Activated T-cell treated with anti-CD3 and anti-CD28 coated beads, Interleukin-2, amount 50 U/mL, for 72 hours (primary cell): ENCODE measurements at regions not wholly inside any gene's neighbourhood (a gene's known extent, or its start where the extent isn't known, plus 50 kb on each side); places are given as distances from the start of the nearest gene placed in this dataset.

ENCODE experiments used
- ATAC-seq, 2 donors: fragments of 150-1000 bp; cut with Tn5 transposase; replicated peaks in 1 of 2; 2 replicates each; pipeline ENCODE4 v1.10.0; 2021; ENCODE audit warnings: moderate library complexity in 2 of 2, mild to moderate bottlenecking in 1 of 2
- DNase-seq, 2 donors: peaks; one replicate each; pipeline ENCODE4 v3.0.0; 2021 to 2022; ENCODE audit warnings: mixed read lengths in 1 of 2
- H3K27ac Mint-ChIP-seq: one replicate; pipeline ENCODE4 v1.8.0; 2022; ENCODE audit warnings: mild to moderate bottlenecking, moderate library complexity, mixed read lengths
- H3K27me3 Mint-ChIP-seq: one replicate; pipeline ENCODE4 v1.8.0; 2022; ENCODE audit warnings: low read depth, mixed read lengths
- H3K36me3 Mint-ChIP-seq, 2 donors: one replicate each; pipeline ENCODE4 v1.8.0; 2022; ENCODE audit warnings: mixed read lengths in 2 of 2, mild to moderate bottlenecking in 1 of 2; ENCODE audit not compliant: insufficient read depth in 2 of 2
- H3K4me1 Mint-ChIP-seq: one replicate; pipeline ENCODE4 v1.8.0; 2022; ENCODE audit warnings: low read depth, mixed read lengths
- H3K4me3 Mint-ChIP-seq, 2 donors: one replicate each; pipeline ENCODE4 v1.8.0; 2022; ENCODE audit warnings: mild to moderate bottlenecking in 2 of 2, mixed read lengths in 2 of 2, moderate library complexity in 2 of 2
- H3K9me3 Mint-ChIP-seq, 2 donors: one replicate each; pipeline ENCODE4 v1.8.0; 2022; ENCODE audit warnings: mixed read lengths in 2 of 2

- no peak overlapping the region for H3K4me3 Mint-ChIP-seq
- H3K27ac Mint-ChIP-seq, result no peak overlapping the region
- peaks cover 5% of the 10 kb centered on the region for H3K27me3 Mint-ChIP-seq
- ATAC-seq (no peak), DNase-seq (no peak)
- no peaks in the 10 kb centered on the region for H3K9me3 Mint-ChIP-seq
- H3K4me1 Mint-ChIP-seq, result no peaks in the 10 kb centered on the region
- no peaks in the 10 kb centered on the region for H3K36me3 Mint-ChIP-seq
Observed at GRCh38 chr10:120368338-120368737, 88.7 kb upstream of the PLPP4 start.

- no peak for ATAC-seq
- peaks cover 5% of the 10 kb centered on the region for H3K27me3 Mint-ChIP-seq
- H3K27ac Mint-ChIP-seq, result no peak overlapping the region
- H3K4me1 Mint-ChIP-seq, result no peaks in the 10 kb centered on the region
- H3K36me3 Mint-ChIP-seq, result no peaks in the 10 kb centered on the region
- no peaks in the 10 kb centered on the region for H3K9me3 Mint-ChIP-seq
- no peak for DNase-seq
- no peak overlapping the region for H3K4me3 Mint-ChIP-seq
Observed at GRCh38 chr10:120368927-120369326, 88.1 kb upstream of the PLPP4 start.

- no peak overlapping the region for H3K4me3 Mint-ChIP-seq
- no peak overlapping the region for H3K27ac Mint-ChIP-seq
- no peak for ATAC-seq
- H3K27me3 Mint-ChIP-seq, result peaks cover 5% of the 10 kb centered on the region
- no peaks in the 10 kb centered on the region for H3K36me3 Mint-ChIP-seq
- H3K9me3 Mint-ChIP-seq, result no peaks in the 10 kb centered on the region
- DNase-seq, result no peak
- no peaks in the 10 kb centered on the region for H3K4me1 Mint-ChIP-seq
Observed at GRCh38 chr10:120369856-120370276, 87.2 kb upstream of the PLPP4 start.

- no peak for ATAC-seq
- H3K4me1 Mint-ChIP-seq, result no peaks in the 10 kb centered on the region
- no peak overlapping the region for H3K4me3 Mint-ChIP-seq
- H3K27me3 Mint-ChIP-seq, result peaks cover 5% of the 10 kb centered on the region
- DNase-seq, result no peak
- no peaks in the 10 kb centered on the region for H3K36me3 Mint-ChIP-seq
- H3K27ac Mint-ChIP-seq, result no peak overlapping the region
- H3K9me3 Mint-ChIP-seq, result no peaks in the 10 kb centered on the region
Observed at GRCh38 chr10:120371856-120372255, 85.2 kb upstream of the PLPP4 start.

- H3K4me1 Mint-ChIP-seq, result no peaks in the 10 kb centered on the region
- peaks cover 5% of the 10 kb centered on the region for H3K27me3 Mint-ChIP-seq
- no peaks in the 10 kb centered on the region for H3K9me3 Mint-ChIP-seq
- no peak overlapping the region for H3K27ac Mint-ChIP-seq
- H3K4me3 Mint-ChIP-seq, result no peak overlapping the region
- DNase-seq (no peak), ATAC-seq (no peak)
- no peaks in the 10 kb centered on the region for H3K36me3 Mint-ChIP-seq
Observed at GRCh38 chr10:120372917-120373316, 84.1 kb upstream of the PLPP4 start.

- Mint-ChIP-seq H3K27me3 (peaks cover 5% of the 10 kb centered on the region), H3K4me1 (no peaks in the 10 kb centered on the region), H3K9me3 (peaks cover 0 to 1% of the 10 kb centered on the region in 2 donors), H3K36me3 (no peaks in the 10 kb centered on the region), H3K27ac (no peak overlapping the region), H3K4me3 (no peak overlapping the region)
- DNase-seq (no peak), ATAC-seq (no peak)
Observed at GRCh38 chr10:120375666-120376065, 81.4 kb upstream of the PLPP4 start.

GRCh38 chr10:120381931-120382330, 75.1 kb upstream of the PLPP4 start:
- Mint-ChIP-seq H3K4me3 (no peak overlapping the region), H3K27ac (no peak overlapping the region)

GRCh38 chr10:120382360-120382759, 74.7 kb upstream of the PLPP4 start:
- H3K9me3 Mint-ChIP-seq, result peaks cover 0 to 1% of the 10 kb centered on the region in 2 donors
- peaks cover 5% of the 10 kb centered on the region for H3K27me3 Mint-ChIP-seq
- no peak for DNase-seq
- ATAC-seq, result no peak
- no peaks in the 10 kb centered on the region for H3K36me3 Mint-ChIP-seq
- no peak overlapping the region for H3K27ac Mint-ChIP-seq
- no peak overlapping the region for H3K4me3 Mint-ChIP-seq
- no peaks in the 10 kb centered on the region for H3K4me1 Mint-ChIP-seq

More at GRCh38 chr10:120381931-120382330, 75.1 kb upstream of the PLPP4 start:
- Mint-ChIP-seq H3K9me3 (peaks cover 0 to 1% of the 10 kb centered on the region in 2 donors), H3K27me3 (peaks cover 5% of the 10 kb centered on the region), H3K4me1 (no peaks in the 10 kb centered on the region), H3K36me3 (no peaks in the 10 kb centered on the region)
- DNase-seq (no peak), ATAC-seq (no peak)

GRCh38 chr10:120385992-120386391, 71.0 kb upstream of the PLPP4 start:
- H3K27me3 Mint-ChIP-seq, result peaks cover 5% of the 10 kb centered on the region
- H3K36me3 Mint-ChIP-seq, result no peaks in the 10 kb centered on the region
- no peak for ATAC-seq
- H3K4me1 Mint-ChIP-seq, result no peaks in the 10 kb centered on the region
- H3K27ac Mint-ChIP-seq, result no peak overlapping the region
- H3K9me3 Mint-ChIP-seq, result peaks cover 0 to 4% of the 10 kb centered on the region in 2 donors
- no peak overlapping the region for H3K4me3 Mint-ChIP-seq
- DNase-seq, result no peak

- DNase-seq, result no peak
- Mint-ChIP-seq H3K27ac (no peak overlapping the region), H3K27me3 (peaks cover 5% of the 10 kb centered on the region), H3K36me3 (no peaks in the 10 kb centered on the region), H3K4me1 (no peaks in the 10 kb centered on the region), H3K9me3 (peaks cover 0 to 4% of the 10 kb centered on the region in 2 donors), H3K4me3 (no peak overlapping the region)
- ATAC-seq, result no peak
Observed at GRCh38 chr10:120386896-120387295, 70.1 kb upstream of the PLPP4 start.

- no peak for DNase-seq
- no peak for ATAC-seq
- Mint-ChIP-seq H3K36me3 (no peaks in the 10 kb centered on the region), H3K9me3 (peaks cover 0 to 4% of the 10 kb centered on the region in 2 donors), H3K27ac (no peak overlapping the region), H3K27me3 (peaks cover 5% of the 10 kb centered on the region), H3K4me3 (no peak overlapping the region), H3K4me1 (no peaks in the 10 kb centered on the region)
Observed at GRCh38 chr10:120387326-120387725, 69.7 kb upstream of the PLPP4 start.

GRCh38 chr10:120392245-120392644, 64.8 kb upstream of the PLPP4 start:
- Mint-ChIP-seq H3K9me3 (peaks cover 0 to 7% of the 10 kb centered on the region in 2 donors), H3K4me3 (no peak overlapping the region), H3K27me3 (peaks cover 19% of the 10 kb centered on the region), H3K27ac (no peak overlapping the region), H3K36me3 (no peaks in the 10 kb centered on the region), H3K4me1 (no peaks in the 10 kb centered on the region)
- DNase-seq, result no peak
- no peak for ATAC-seq

GRCh38 chr10:120392671-120393079, 64.4 kb upstream of the PLPP4 start:
- Mint-ChIP-seq H3K4me3 (no peak overlapping the region), H3K4me1 (no peaks in the 10 kb centered on the region), H3K27ac (no peak overlapping the region), H3K36me3 (no peaks in the 10 kb centered on the region), H3K9me3 (peaks cover 0 to 7% of the 10 kb centered on the region in 2 donors), H3K27me3 (peaks cover 19% of the 10 kb centered on the region)
- no peak for ATAC-seq
- DNase-seq, result no peak

GRCh38 chr10:120394446-120394845, 62.6 kb upstream of the PLPP4 start:
- Mint-ChIP-seq H3K9me3 (peaks cover 0 to 7% of the 10 kb centered on the region in 2 donors), H3K4me3 (no peak overlapping the region)
- DNase-seq, result no peak

More at GRCh38 chr10:120394446-120394845, 62.6 kb upstream of the PLPP4 start:
- Mint-ChIP-seq H3K27ac (no peak overlapping the region), H3K4me1 (no peaks in the 10 kb centered on the region), H3K36me3 (no peaks in the 10 kb centered on the region), H3K27me3 (peaks cover 19% of the 10 kb centered on the region)
- no peak for ATAC-seq
